Neuronal stem cell (in vitro differentiated cells): ENCODE measurements at regions not wholly inside any gene's neighbourhood (a gene's known extent, or its start where the extent isn't known, plus 50 kb on each side); places are given as distances from the start of the nearest gene placed in this dataset.

Source experiments
- DNase-seq: peaks from one replicate; pipeline ENCODE4 v3.0.0-alpha.2; 2013; ENCODE audit warnings: low spot score
- H2AFZ ChIP-seq: one replicate; pipeline ENCODE4 v1.6.1; 2013; ENCODE audit warnings: mild to moderate bottlenecking, low read length, inconsistent platforms
- H2AK5ac ChIP-seq: 2 replicates; pipeline ENCODE4 v1.6.1; 2013; ENCODE audit warnings: low read depth, mild to moderate bottlenecking, inconsistent platforms, low read length, moderate library complexity, mixed read lengths
- H2BK120ac ChIP-seq: 2 replicates; pipeline ENCODE4 v1.6.1; 2013; ENCODE audit warnings: low read depth, mild to moderate bottlenecking, inconsistent platforms, low read length, moderate library complexity, mixed read lengths
- H2BK12ac ChIP-seq: one replicate; pipeline ENCODE4 v1.6.1; 2013; ENCODE audit warnings: low read length, inconsistent platforms
- H2BK15ac ChIP-seq: 2 replicates; pipeline ENCODE4 v1.6.1; 2013; ENCODE audit warnings: mild to moderate bottlenecking, low read length, inconsistent platforms, mixed read lengths
- H2BK5ac ChIP-seq: one replicate; pipeline ENCODE4 v1.6.1; 2013; ENCODE audit warnings: inconsistent platforms, mild to moderate bottlenecking, low read length, moderate library complexity
- H3K14ac ChIP-seq: one replicate; pipeline ENCODE4 v1.6.1; 2013; ENCODE audit warnings: low read length, inconsistent platforms
- H3K18ac ChIP-seq: 2 replicates; pipeline ENCODE4 v1.6.1; 2013; ENCODE audit warnings: low read length, inconsistent platforms
- H3K23ac ChIP-seq: 2 replicates; pipeline ENCODE4 v1.6.1; 2013; ENCODE audit warnings: low read depth, mild to moderate bottlenecking, mixed read lengths, low read length, inconsistent platforms; ENCODE audit not compliant: poor library complexity
- H3K27ac ChIP-seq: replicated peaks from 3 replicates; pipeline ENCODE4 v1.5.1; 2013; ENCODE audit warnings: low read length, inconsistent platforms
- H3K27me3 ChIP-seq, 3 experiments: 2 replicates each; pipeline ENCODE4 v1.6.1; 2013; ENCODE audit warnings: low read length in 3 of 3, mild to moderate bottlenecking in 2 of 3, inconsistent platforms in 1 of 3, low read depth in 1 of 3, mixed read lengths in 1 of 3, moderate library complexity in 1 of 3; ENCODE audit not compliant: control insufficient read depth in 3 of 3, insufficient read depth in 3 of 3
- H3K36me3 ChIP-seq, 2 donors: replicated peaks in 1 of 2; 2 replicates each; pipeline ENCODE4 v1.6.1; 2013; ENCODE audit warnings: low read length in 2 of 2; ENCODE audit not compliant: control insufficient read depth in 2 of 2, insufficient read depth in 2 of 2
- H3K4ac ChIP-seq: 2 replicates; pipeline ENCODE4 v1.6.1; 2013; ENCODE audit warnings: inconsistent platforms, mild to moderate bottlenecking, low read length, moderate library complexity
- H3K4me1 ChIP-seq, 2 donors: 1 replicate in 1 of 2; 2 replicates in 1 of 2; pipeline ENCODE4 v1.6.1; 2013; ENCODE audit warnings: low read length in 2 of 2, low read depth in 1 of 2; ENCODE audit not compliant: control insufficient read depth in 2 of 2, insufficient read depth in 1 of 2
- H3K4me2 ChIP-seq: one replicate; pipeline ENCODE4 v1.6.1; 2013; ENCODE audit warnings: mild to moderate bottlenecking, low read length, inconsistent platforms; ENCODE audit not compliant: insufficient read depth, poor library complexity, severe bottlenecking
- H3K4me3 ChIP-seq, 2 donors: 2 replicates each; pipeline ENCODE4 v1.5.1; 2013; ENCODE audit warnings: low read length in 2 of 2, mild to moderate bottlenecking in 2 of 2, inconsistent platforms in 1 of 2, moderate library complexity in 1 of 2
- H3K79me1 ChIP-seq: one replicate; pipeline ENCODE4 v1.6.1; 2013; ENCODE audit warnings: low read depth, mild to moderate bottlenecking, inconsistent platforms, low read length, moderate library complexity
- H3K9ac ChIP-seq: one replicate; pipeline ENCODE4 v1.6.1; 2013; ENCODE audit warnings: mild to moderate bottlenecking, low read depth, low read length, inconsistent platforms; ENCODE audit not compliant: poor library complexity
- H3K9me3 ChIP-seq, 2 donors: replicated peaks in 1 of 2; 2 replicates each; pipeline versions ENCODE3 to v1.6.1; 2013; ENCODE audit warnings: low read length in 2 of 2, mild to moderate bottlenecking in 2 of 2, inconsistent platforms in 1 of 2, low read depth in 1 of 2, mixed read lengths in 1 of 2, moderate library complexity in 1 of 2; ENCODE audit not compliant: control insufficient read depth in 2 of 2, insufficient read depth in 1 of 2
- H4K8ac ChIP-seq: one replicate; pipeline ENCODE4 v1.6.1; 2013; ENCODE audit warnings: low read depth, mild to moderate bottlenecking, inconsistent platforms, low read length, moderate library complexity
- H4K91ac ChIP-seq: one replicate; pipeline ENCODE4 v1.6.1; 2013; ENCODE audit warnings: low read length, low read depth, mild to moderate bottlenecking, inconsistent platforms; ENCODE audit not compliant: poor library complexity
- WGBS, 2 donors: extraction: QIAGEN DNeasy Blood & Tissue Kit; methylation state at CpG; one replicate each; pipeline ENCODE4 v1.1.7; 2013; ENCODE audit warnings: missing lambda C conversion rate in 2 of 2, mixed read lengths in 1 of 2; ENCODE audit not compliant: insufficient read length in 2 of 2, insufficient replicate concordance in 1 of 2; ENCODE audit errors: extremely low coverage in 2 of 2; 5-methylcytosine and 5-hydroxymethylcytosine counted together

GRCh38 chr15:69561071-69561784 is 108.6 kb downstream of the RPLP1 start:
- no peak for DNase-seq
- Histone ChIP-seq H4K8ac (no peak overlapping the region), H3K36me3 (no peaks in the 10 kb centered on the region), H3K27ac (no peak overlapping the region), H3K23ac (no peak overlapping the region), H3K27me3 (peaks cover 0 to 5% (median 0%) of the 10 kb centered on the region in 3 experiments), H3K4me1 (peaks cover 0 to 8% of the 10 kb centered on the region in 2 donors), H2BK120ac (no peak overlapping the region), H2BK12ac (no peak overlapping the region), H3K79me1 (no peaks in the 10 kb centered on the region), H3K4me3 (no peak overlapping the region), H2BK15ac (no peak overlapping the region), H3K18ac (no peak overlapping the region), H4K91ac (no peak overlapping the region), H3K4me2 (no peak overlapping the region), H2BK5ac (no peak overlapping the region), H3K14ac (no peak overlapping the region), H3K9ac (no peak overlapping the region), H2AFZ (no peak overlapping the region), H3K4ac (no peak overlapping the region), H3K9me3 (no peaks in the 10 kb centered on the region), H2AK5ac (no peak overlapping the region)
- no CpG with 5 or more reads among the region's 14 CpGs for WGBS, 2 donors

GRCh38 chr15:69562116-69562515 is 109.5 kb downstream of the RPLP1 start:
- no peak overlapping the region for H3K27ac ChIP-seq
- WGBS, 2 donors, result no CpG with 5 or more reads among the region's 7 CpGs
- H3K9ac ChIP-seq, result no peak overlapping the region
- DNase-seq, result no peak
- H3K36me3 ChIP-seq, result no peaks in the 10 kb centered on the region
- peaks cover 0 to 5% (median 0%) of the 10 kb centered on the region in 3 experiments for H3K27me3 ChIP-seq
- no peak overlapping the region for H2BK5ac ChIP-seq
- H3K4me3 ChIP-seq, result no peak overlapping the region
- no peaks in the 10 kb centered on the region for H3K9me3 ChIP-seq
- H2AK5ac ChIP-seq, result no peak overlapping the region
- H2BK12ac ChIP-seq, result no peak overlapping the region
- H3K23ac ChIP-seq, result no peak overlapping the region
- H3K18ac ChIP-seq, result no peak overlapping the region
- no peak overlapping the region for H3K4me2 ChIP-seq
- H3K4me1 ChIP-seq, result peaks cover 0 to 7% of the 10 kb centered on the region in 2 donors
- H4K8ac ChIP-seq, result no peak overlapping the region
- no peak overlapping the region for H2AFZ ChIP-seq
- no peak overlapping the region for H2BK15ac ChIP-seq
- no peak overlapping the region for H4K91ac ChIP-seq
- no peak overlapping the region for H3K14ac ChIP-seq
- no peaks in the 10 kb centered on the region for H3K79me1 ChIP-seq
- no peak overlapping the region for H3K4ac ChIP-seq
- no peak overlapping the region for H2BK120ac ChIP-seq

- H2BK12ac ChIP-seq, result no peak overlapping the region
- no peak overlapping the region for H3K4ac ChIP-seq
- H2BK120ac ChIP-seq, result no peak overlapping the region
- no peak for DNase-seq
- H3K36me3 ChIP-seq, result no peaks in the 10 kb centered on the region
- H2AK5ac ChIP-seq, result no peak overlapping the region
- WGBS, 2 donors, result no CpG with 5 or more reads among the region's 4 CpGs
- peaks cover 0 to 5% (median 0%) of the 10 kb centered on the region in 3 experiments for H3K27me3 ChIP-seq
- no peak overlapping the region for H4K91ac ChIP-seq
- no peak overlapping the region for H3K4me2 ChIP-seq
- H3K9me3 ChIP-seq, result no peaks in the 10 kb centered on the region
- H3K27ac ChIP-seq, result no peak overlapping the region
- H3K18ac ChIP-seq, result no peak overlapping the region
- no peak overlapping the region for H2AFZ ChIP-seq
- no peak overlapping the region for H3K14ac ChIP-seq
- peaks cover 0 to 6% of the 10 kb centered on the region in 2 donors for H3K4me1 ChIP-seq
- H3K4me3 ChIP-seq, result no peak overlapping the region
- no peak overlapping the region for H3K23ac ChIP-seq
- no peak overlapping the region for H3K9ac ChIP-seq
- H2BK5ac ChIP-seq, result no peak overlapping the region
- H3K79me1 ChIP-seq, result no peaks in the 10 kb centered on the region
- no peak overlapping the region for H2BK15ac ChIP-seq
- no peak overlapping the region for H4K8ac ChIP-seq
These were observed 109.9 kb downstream of the RPLP1 start for GRCh38 chr15:69562564-69562963.

GRCh38 chr15:69565066-69565655 is 112.5 kb downstream of the RPLP1 start:
- no peak for DNase-seq
- no peak overlapping the region for H2AK5ac ChIP-seq
- WGBS, 2 donors, result no CpG with 5 or more reads among the region's 9 CpGs
- H3K27me3 ChIP-seq, result peaks cover 0 to 8% (median 0%) of the 10 kb centered on the region in 3 experiments
- no peak overlapping the region for H3K14ac ChIP-seq
- H3K23ac ChIP-seq, result no peak overlapping the region
- no peak overlapping the region for H3K4me3 ChIP-seq
- H2BK15ac ChIP-seq, result no peak overlapping the region
- H2BK120ac ChIP-seq, result no peak overlapping the region
- H3K4me1 ChIP-seq, result peaks cover 0 to 2% of the 10 kb centered on the region in 2 donors
- H4K8ac ChIP-seq, result no peak overlapping the region
- H3K9me3 ChIP-seq, result no peaks in the 10 kb centered on the region
- H3K4ac ChIP-seq, result no peak overlapping the region
- no peak overlapping the region for H2AFZ ChIP-seq
- H2BK5ac ChIP-seq, result no peak overlapping the region
- no peak overlapping the region for H2BK12ac ChIP-seq
- no peak overlapping the region for H3K4me2 ChIP-seq
- H3K9ac ChIP-seq, result no peak overlapping the region
- no peaks in the 10 kb centered on the region for H3K36me3 ChIP-seq
- no peak overlapping the region for H4K91ac ChIP-seq
- H3K27ac ChIP-seq, result no peak overlapping the region
- H3K18ac ChIP-seq, result no peak overlapping the region
- no peaks in the 10 kb centered on the region for H3K79me1 ChIP-seq
